WTC11 (cell line): ENCODE measurements at regions not wholly inside any gene's neighbourhood (a gene's known extent, or its start where the extent isn't known, plus 50 kb on each side); places are given as distances from the start of the nearest gene placed in this dataset.

ENCODE experiments used
- ATAC-seq: fragments of 200-7000 bp; cut with Tn5 transposase; 2 replicates; pipeline ENCODE4 v1.10.0; 2021; ENCODE audit warnings: mild to moderate bottlenecking, moderate library complexity
- CTCF ChIA-PET: fragments of 300-600 bp; sonication (Branson Sonifier 250); formaldehyde crosslinking; loops from one replicate; lab custom pipeline; 2021; ENCODE audit warnings: antibody characterized with exemption; lab: Charles Lee
- POLR2A ChIA-PET: fragments of 350-600 bp; sonication (Branson Sonifier 250); formaldehyde crosslinking; loops from one replicate; lab custom pipeline; 2021; ENCODE audit warnings: antibody characterized with exemption; lab: Charles Lee
- DNase-seq: peaks from one replicate; pipeline ENCODE4 v3.0.0; 2021; ENCODE audit warnings: low spot score
- H3K27ac Mint-ChIP-seq: 2 replicates; pipeline ENCODE4 v1.8.0; 2021; ENCODE audit warnings: mixed read lengths
- H3K27me3 Mint-ChIP-seq: 2 replicates; pipeline ENCODE4 v1.8.0; 2021; ENCODE audit warnings: low read depth, mild to moderate bottlenecking, moderate library complexity, mixed read lengths
- H3K36me3 Mint-ChIP-seq: 2 replicates; pipeline ENCODE4 v1.8.0; 2021; ENCODE audit warnings: mixed read lengths
- H3K4me1 Mint-ChIP-seq: 2 replicates; pipeline ENCODE4 v1.8.0; 2022; ENCODE audit warnings: mixed read lengths
- H3K4me3 Mint-ChIP-seq: 2 replicates; pipeline ENCODE4 v1.8.0; 2021; ENCODE audit warnings: mild to moderate bottlenecking, moderate library complexity, mixed read lengths
- H3K9me3 Mint-ChIP-seq: 2 replicates; pipeline ENCODE4 v1.8.0; 2021; ENCODE audit warnings: mixed read lengths
- ATF6 ChIP-seq: sonication (generic); formaldehyde crosslinking; IDR thresholded peaks from 2 replicates; pipeline ENCODE4 v1.8.1; 2023; ENCODE audit warnings: mild to moderate bottlenecking, missing genetic modification reagents
- CBFB ChIP-seq: sonication (generic); formaldehyde crosslinking; IDR thresholded peaks from 2 replicates; pipeline ENCODE4 v1.8.1; 2022; ENCODE audit warnings: mild to moderate bottlenecking, low read depth, missing genetic modification reagents
- CREM ChIP-seq: sonication (generic); formaldehyde crosslinking; IDR thresholded peaks from 2 replicates; pipeline ENCODE4 v1.8.1; 2022; ENCODE audit warnings: mild to moderate bottlenecking, missing genetic modification reagents, moderate library complexity
- ERG ChIP-seq: fragments of 250-450 bp; sonication (Bioruptor Pico); IDR thresholded peaks from 2 replicates; pipeline ENCODE4 v1.8.0; 2021; ENCODE audit warnings: mild to moderate bottlenecking
- ETV6 ChIP-seq: sonication (generic); formaldehyde crosslinking; IDR thresholded peaks from 2 replicates; pipeline ENCODE4 v1.8.1; 2022; ENCODE audit warnings: mild to moderate bottlenecking, missing genetic modification reagents
- FOXJ3 ChIP-seq: sonication (generic); formaldehyde crosslinking; IDR thresholded peaks from 2 replicates; pipeline ENCODE4 v1.9.0; 2021; ENCODE audit warnings: missing genetic modification reagents, mild to moderate bottlenecking, borderline replicate concordance
- FOXK1 ChIP-seq: sonication (generic); formaldehyde crosslinking; IDR thresholded peaks from 2 replicates; pipeline ENCODE4 v1.8.0; 2022; ENCODE audit warnings: mild to moderate bottlenecking, moderate library complexity, missing genetic modification reagents
- FOXP1 ChIP-seq: sonication (generic); formaldehyde crosslinking; IDR thresholded peaks from 2 replicates; pipeline ENCODE4 v1.8.0; 2022; ENCODE audit warnings: missing genetic modification reagents, mild to moderate bottlenecking, moderate library complexity, borderline replicate concordance
- GTF2I ChIP-seq: fragments of 250-450 bp; sonication (Bioruptor Pico); conservative IDR thresholded peaks from 2 replicates; pipeline ENCODE4 v1.4.0; 2021; ENCODE audit warnings: mild to moderate bottlenecking
- KAT7 ChIP-seq: sonication (generic); formaldehyde crosslinking; IDR thresholded peaks from 2 replicates; pipeline ENCODE4 v1.8.1; 2023; ENCODE audit warnings: missing genetic modification reagents, mild to moderate bottlenecking, borderline replicate concordance
- NFE2L1 ChIP-seq: sonication (generic); formaldehyde crosslinking; IDR thresholded peaks from 2 replicates; pipeline ENCODE4 v1.8.1; 2023; ENCODE audit warnings: missing genetic modification reagents
- PRDM15 ChIP-seq: sonication (generic); formaldehyde crosslinking; IDR thresholded peaks from 2 replicates; pipeline ENCODE4 v1.8.0; 2022; ENCODE audit warnings: missing genetic modification reagents
- PRRX2 ChIP-seq: fragments of 250-450 bp; sonication (Bioruptor Pico); IDR thresholded peaks from 2 replicates; pipeline ENCODE4 v1.8.0; 2021; ENCODE audit warnings: mild to moderate bottlenecking
- RELA ChIP-seq: sonication (generic); formaldehyde crosslinking; IDR thresholded peaks from 2 replicates; pipeline ENCODE4 v1.8.1; 2022; ENCODE audit warnings: missing genetic modification reagents, mild to moderate bottlenecking, borderline replicate concordance
- SP1 ChIP-seq: sonication (generic); formaldehyde crosslinking; conservative IDR thresholded peaks from 2 replicates; pipeline ENCODE4 v1.8.1; 2022; ENCODE audit warnings: missing genetic modification reagents
- TP53 ChIP-seq: sonication (generic); formaldehyde crosslinking; IDR thresholded peaks from 2 replicates; pipeline ENCODE4 v1.8.1; 2023; ENCODE audit warnings: mild to moderate bottlenecking, missing genetic modification reagents
- ZMAT4 ChIP-seq: fragments of 250-450 bp; sonication (Bioruptor Pico); IDR thresholded peaks from 2 replicates; pipeline ENCODE4 v1.9.0; 2021; ENCODE audit warnings: mild to moderate bottlenecking
- ZNF232 ChIP-seq: sonication (generic); formaldehyde crosslinking; IDR thresholded peaks from 2 replicates; pipeline ENCODE4 v1.8.0; 2022; ENCODE audit warnings: mild to moderate bottlenecking, missing genetic modification reagents
- ZNF281 ChIP-seq: sonication (generic); formaldehyde crosslinking; IDR thresholded peaks from 2 replicates; pipeline ENCODE4 v1.8.0; 2023; ENCODE audit warnings: mild to moderate bottlenecking, missing genetic modification reagents
- ZNF416 ChIP-seq: fragments of 250-450 bp; sonication (Bioruptor Pico); IDR thresholded peaks from 2 replicates; pipeline ENCODE4 v1.9.0; 2021; ENCODE audit warnings: mild to moderate bottlenecking, inconsistent platforms
- ZNF532 ChIP-seq: fragments of 250-450 bp; sonication (Bioruptor Pico); IDR thresholded peaks from 2 replicates; pipeline ENCODE4 v1.9.0; 2021; ENCODE audit warnings: mild to moderate bottlenecking, borderline replicate concordance

GRCh38 chr1:198943484-198944187 lies 304.8 kb downstream of the PTPRC start (continued):
- TF ChIP-seq SP1 (CRISPR knock-in tag) (no peak), ZMAT4 (CRISPR knock-in tag) (no peak), CBFB (CRISPR knock-in tag) (no peak), ATF6 (no peak), PRRX2 (CRISPR knock-in tag) (no peak), TP53 (no peak), GTF2I (CRISPR knock-in tag) (no peak), KAT7 (CRISPR knock-in tag) (no peak), NFE2L1 (CRISPR knock-in tag) (no peak)

- no peak for DNase-seq
- H3K27me3 Mint-ChIP-seq: no peaks in the 10 kb centered on the region
- POLR2A ChIA-PET: no interaction called here
- H3K36me3 Mint-ChIP-seq: no peaks in the 10 kb centered on the region
- H3K4me1 Mint-ChIP-seq: no peaks in the 10 kb centered on the region
- H3K9me3 Mint-ChIP-seq: no peaks in the 10 kb centered on the region
- no peak overlapping the region for H3K4me3 Mint-ChIP-seq
- H3K27ac Mint-ChIP-seq: no peak overlapping the region
- TF ChIP-seq RELA (CRISPR knock-in tag): no peak
- TF ChIP-seq ETV6 (CRISPR knock-in tag): no peak
- TF ChIP-seq SP1 (CRISPR knock-in tag): no peak
- TF ChIP-seq ZNF281 (CRISPR knock-in tag): no peak
- no peak for TF ChIP-seq FOXK1
- no peak for TF ChIP-seq ZNF232 (CRISPR knock-in tag)
- no peak for TF ChIP-seq ZNF532 (CRISPR knock-in tag)
- TF ChIP-seq ZNF416: no peak
- TF ChIP-seq PRDM15: no peak
- TF ChIP-seq CREM (CRISPR knock-in tag): no peak
- no peak for TF ChIP-seq FOXP1
- no peak for TF ChIP-seq ERG
- TF ChIP-seq FOXJ3 (CRISPR knock-in tag): no peak
- TF ChIP-seq, all 79 proteins: peak for 0
- CTCF ChIA-PET: no interaction called here
- ATAC-seq: no peak
These were observed 308.6 kb downstream of the PTPRC start for GRCh38 chr1:198947456-198947855.
